GM21526 (cell line): ENCODE measurements at regions not wholly inside any gene's neighbourhood (a gene's known extent, or its start where the extent isn't known, plus 50 kb on each side); places are given as distances from the start of the nearest gene placed in this dataset.
"Not testable (repeated sequence)": the region's sequence is repeated elsewhere in the genome, so short reads cannot be mapped to it uniquely, and the experiment has no call there.

ENCODE experiments used
- ATAC-seq: cut with Tn5 transposase; IDR thresholded peaks from one replicate; pipeline ENCODE4 v1.9.1; 2021; ENCODE audit warnings: moderate library complexity; ENCODE audit not compliant: unreplicated experiment, low FRiP score

GRCh38 chr2:53381271-53381670 lies 386.3 kb upstream of the CHAC2 start:
- ATAC-seq = no peak

DNA sequence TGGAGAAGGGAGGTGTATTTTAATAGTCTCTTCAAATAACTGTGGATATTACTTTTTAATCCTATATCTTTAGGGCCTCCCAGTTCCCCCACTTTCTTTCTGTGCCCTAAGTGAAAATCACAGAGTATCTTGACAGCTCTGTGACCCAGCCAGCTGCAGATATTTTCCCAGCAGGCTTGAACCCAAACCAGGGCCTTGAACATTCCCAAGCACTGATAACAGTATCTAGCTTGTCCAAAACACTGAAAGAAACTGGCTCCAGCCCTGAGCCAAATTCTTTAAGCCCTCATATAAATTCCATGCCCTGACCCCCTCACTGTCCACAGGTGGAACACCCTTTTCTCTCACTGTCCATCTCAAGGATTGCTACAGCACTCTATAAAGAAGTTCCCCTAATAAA lies 388.1 kb upstream of the CHAC2 start:
- no peak for ATAC-seq

- ATAC-seq = no peak
Observed at GRCh38 chr2:53378791-53379190, 388.8 kb upstream of the CHAC2 start.

DNA sequence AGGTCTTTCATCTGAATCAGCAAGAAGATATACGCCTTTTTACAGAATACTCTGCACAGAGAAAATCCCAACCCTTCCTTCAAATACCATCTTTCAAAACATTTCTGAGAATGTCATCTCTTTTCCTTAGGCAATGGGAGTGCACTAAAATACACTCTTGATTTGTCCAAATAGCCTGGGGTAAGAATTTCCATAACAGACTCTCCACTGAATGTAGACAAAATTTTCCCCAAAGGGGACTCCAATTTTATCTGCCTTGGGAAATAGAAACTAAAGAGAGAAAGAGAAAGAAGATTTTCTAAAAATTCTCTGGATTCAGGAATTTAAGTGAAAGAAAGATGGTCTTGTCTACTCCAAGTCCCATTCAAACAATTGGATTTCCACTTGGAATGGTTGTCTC lies 394.5 kb upstream of the CHAC2 start:
- ATAC-seq = no peak

DNA sequence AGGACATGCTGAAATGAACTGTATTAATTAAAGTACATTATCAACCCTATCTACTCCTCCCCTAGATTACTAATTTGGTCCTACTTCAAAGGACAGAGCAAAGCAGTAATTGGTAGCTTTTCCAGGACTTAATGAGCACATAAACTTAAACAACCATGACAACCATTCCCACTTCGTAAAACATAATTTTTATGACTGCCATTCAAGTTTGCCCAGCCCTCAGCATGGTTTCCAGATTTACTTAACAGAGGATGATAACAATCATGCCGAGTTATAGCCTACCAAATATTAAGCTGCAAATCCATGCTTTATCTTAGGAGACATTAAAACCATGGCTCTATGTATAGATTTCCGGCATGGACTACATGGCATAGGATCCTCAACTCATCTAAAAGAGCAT lies 401.1 kb upstream of the CHAC2 start:
- ATAC-seq = no peak

DNA sequence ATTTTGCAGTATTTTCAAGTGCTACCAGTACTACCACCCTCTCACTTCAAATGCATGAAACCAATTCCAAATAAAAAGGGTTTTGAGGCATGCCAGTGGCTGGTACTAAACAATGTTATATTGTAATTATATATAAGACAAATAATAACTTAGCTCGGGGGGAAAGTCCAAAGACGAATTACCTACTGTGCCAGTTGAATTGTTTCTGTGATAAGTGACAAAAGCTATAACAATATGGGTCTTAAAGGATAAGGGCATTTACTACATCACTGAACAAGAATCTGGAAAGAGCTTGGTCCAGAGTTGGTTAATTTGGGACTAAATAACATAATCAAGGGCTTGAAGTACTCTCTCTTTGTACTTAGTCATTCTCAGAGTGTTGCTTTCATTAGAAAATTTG lies 404.7 kb upstream of the CHAC2 start:
- no peak for ATAC-seq

DNA sequence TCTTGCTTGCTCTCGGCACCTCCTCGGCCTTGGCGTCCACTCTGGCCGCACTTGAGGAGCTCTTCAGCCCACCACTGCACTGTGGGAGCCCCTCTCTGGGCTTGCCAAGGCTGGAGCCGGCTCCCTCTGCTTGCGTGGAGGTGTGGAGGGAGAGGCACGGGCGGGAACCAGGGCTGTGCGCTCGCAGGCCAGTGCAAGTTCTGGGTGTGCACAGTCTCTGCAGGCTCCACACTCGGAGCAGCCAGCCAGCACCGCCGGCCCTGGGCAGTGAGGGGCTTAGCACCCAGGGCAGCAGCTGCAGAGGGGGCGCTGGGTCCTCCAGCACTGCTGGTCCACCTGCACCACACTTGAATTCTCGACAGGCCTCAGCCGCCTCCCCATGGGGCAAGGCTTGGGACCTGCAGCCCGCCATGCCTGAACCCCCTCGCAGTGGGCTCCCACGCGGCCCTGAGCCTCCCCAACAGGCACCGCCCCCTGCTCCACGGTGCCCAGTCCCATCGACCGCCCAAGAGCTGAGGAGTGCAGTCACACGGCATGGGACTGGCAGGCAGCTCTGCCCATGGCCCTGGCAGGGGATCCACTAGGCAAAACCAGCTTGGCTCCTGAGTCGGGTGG lies 411.2 kb upstream of the CHAC2 start:
- ATAC-seq = no peak

DNA sequence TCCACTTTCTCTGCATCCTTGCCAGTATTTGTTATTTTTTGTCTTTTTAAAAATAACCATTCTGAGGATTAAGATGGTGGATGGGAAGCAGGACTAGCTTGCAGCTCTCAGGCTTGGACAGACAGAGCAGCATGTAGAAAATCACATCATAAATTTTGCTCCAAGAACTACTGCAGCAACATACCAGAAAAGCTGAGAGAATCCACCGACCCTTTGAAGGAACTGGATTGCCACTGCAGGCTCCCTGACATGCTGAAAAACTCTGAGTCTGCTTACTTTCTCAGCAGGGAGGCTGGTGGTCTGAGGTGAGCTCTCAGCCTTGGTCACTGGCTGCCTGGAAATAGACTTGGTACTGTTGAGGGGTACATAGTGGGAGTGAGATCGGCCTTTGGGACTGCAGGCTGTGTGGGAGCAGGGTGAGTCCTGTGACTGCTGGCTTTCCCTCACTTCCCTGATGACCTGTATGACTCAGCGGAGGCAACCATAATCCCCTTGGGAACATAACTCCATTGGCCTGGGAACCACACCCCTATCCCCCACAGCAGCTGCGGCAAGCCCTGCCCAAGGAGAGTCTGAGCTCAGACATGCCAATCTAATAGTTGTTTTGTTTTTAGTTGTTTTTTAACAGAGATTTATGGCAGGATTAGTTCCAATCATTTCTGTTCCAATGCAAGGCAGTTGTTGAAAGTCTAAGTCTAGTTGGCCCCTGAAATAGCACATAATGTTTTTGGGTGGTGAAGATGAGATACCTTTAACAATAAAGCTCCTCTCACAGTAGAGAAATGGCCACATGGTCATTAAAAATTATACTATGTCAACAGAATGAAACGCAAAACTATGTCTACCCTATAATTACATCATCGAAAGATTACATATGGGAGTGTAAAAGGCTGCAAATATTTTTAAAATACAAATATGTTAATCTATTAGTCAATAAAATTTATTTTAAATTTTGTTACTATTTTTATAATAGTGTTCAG lies 414.2 kb upstream of the CHAC2 start:
- ATAC-seq = no peak

- no peak for ATAC-seq
Observed at GRCh38 chr2:53347269-53347668, 420.3 kb upstream of the CHAC2 start.

GRCh38 chr2:53342248-53342647 lies 425.4 kb upstream of the CHAC2 start:
- no peak for ATAC-seq

- no peak for ATAC-seq
Observed at GRCh38 chr2:53334610-53335009, 433.0 kb upstream of the CHAC2 start.

DNA sequence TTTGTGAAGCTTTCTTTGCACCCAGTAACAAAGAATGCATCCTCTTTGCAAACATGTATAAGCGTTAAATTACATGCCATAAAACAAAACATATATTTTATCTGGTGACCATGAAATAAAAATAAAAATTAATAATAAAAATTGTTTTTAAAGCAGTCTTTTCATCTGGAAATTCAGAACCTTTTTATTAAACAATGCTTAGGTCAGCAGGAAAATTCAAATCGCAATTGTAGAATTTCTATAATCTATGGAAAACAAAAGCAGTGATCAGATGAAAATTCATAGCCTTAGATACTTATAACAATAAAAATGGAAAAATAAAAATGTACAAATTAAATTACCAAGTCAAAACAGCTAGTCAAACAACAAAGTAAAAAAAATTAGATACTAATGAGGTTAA lies 435.9 kb upstream of the CHAC2 start:
- no peak for ATAC-seq

DNA sequence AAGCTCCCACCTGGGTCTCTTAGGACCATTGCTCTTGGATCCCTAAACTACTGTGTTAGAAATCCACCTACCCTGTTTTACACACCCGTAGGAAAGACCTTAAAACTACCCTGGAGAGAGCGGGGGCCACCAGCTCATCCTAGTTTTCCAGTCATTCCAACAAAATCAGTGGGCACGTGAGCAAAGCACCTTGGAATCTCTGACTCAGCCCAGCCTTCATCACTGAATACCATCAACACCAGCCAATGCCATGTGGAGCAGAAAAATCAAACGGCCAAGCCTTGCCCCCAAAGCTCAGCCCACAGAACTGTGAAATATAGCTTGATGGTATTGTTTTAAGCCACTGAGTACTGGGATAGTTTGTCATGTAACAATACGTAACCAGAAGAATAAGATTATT lies 449.7 kb upstream of the CHAC2 start:
- no peak for ATAC-seq

DNA sequence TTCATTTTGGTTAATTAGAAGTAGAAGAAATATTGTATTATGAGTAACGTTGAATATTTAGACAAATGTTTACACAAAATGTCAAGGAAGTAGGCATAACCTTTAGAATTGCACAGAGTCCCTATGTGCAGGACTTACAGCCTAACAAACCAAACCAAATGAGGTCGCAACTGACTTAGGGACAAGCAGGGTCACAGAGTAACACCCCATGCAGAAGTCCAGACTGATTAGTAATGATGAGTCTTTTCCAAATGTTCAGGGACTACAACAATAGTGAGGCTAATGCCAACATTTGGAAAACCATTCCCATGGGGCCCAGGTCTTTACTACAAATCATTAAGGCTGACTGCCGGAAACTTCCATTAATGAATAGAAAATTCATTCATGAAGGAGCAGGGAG lies 452.5 kb upstream of the CHAC2 start:
- no peak for ATAC-seq

- no peak for ATAC-seq
Observed at GRCh38 chr2:53314718-53315117, 452.9 kb upstream of the CHAC2 start.

DNA sequence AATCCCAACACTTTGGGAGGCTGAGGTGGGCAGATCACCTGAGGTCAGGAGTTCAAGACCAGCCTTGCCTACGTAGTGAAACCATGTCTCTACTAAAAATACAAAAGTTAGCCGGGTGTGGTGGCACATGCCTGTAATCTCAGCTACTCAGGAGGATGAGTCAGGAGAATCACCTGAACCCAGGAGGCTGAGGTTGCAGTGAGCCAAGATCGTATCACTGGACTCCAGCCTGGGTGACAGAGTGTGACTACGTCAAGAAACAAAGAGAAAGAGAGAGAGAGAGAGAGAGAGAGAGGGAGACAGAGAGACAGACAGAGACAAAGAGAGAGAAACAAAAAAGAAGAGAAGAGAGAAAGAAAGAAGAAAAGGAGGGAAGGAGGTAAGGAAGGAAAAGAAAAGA lies 454.0 kb upstream of the CHAC2 start:
- ATAC-seq = not testable (repeated sequence)

DNA sequence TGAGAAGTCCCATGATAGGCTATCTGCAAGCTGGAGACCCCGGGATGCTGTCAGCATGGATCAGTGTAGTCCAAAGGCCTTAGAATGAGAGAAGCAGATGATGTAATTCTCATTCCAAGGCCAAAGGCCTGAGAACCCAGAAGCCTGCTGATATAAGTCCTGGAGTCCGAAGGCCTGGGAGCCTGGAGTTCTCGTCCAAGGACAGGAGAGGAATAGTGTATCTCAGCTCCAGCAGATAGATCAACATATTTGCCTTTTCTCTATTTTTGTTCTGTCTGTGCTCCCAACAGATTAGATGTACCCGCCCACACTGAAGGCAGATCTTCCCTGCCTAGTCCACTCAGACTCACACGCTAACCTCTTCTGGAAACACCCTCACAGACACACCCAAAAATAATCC lies 454.9 kb upstream of the CHAC2 start:
- ATAC-seq = no peak

DNA sequence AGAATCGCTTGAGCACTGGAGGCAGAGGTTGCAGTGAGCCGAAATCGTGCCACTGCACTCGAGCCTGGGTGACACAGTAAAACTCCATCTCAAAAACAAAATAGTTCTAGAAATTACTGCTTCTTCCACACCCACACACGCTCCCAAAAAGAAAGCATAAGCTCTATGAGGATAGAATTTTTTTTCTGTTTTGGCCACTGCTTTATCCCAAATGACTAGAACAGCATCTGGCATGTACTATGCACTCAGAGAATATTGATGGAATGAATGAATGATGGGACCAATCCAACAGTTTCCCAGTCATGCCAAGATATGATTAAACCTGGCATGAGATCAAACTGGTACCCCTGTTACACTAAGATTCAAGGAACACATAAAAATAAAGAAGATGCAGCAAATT lies 455.4 kb upstream of the CHAC2 start:
- no peak for ATAC-seq

DNA sequence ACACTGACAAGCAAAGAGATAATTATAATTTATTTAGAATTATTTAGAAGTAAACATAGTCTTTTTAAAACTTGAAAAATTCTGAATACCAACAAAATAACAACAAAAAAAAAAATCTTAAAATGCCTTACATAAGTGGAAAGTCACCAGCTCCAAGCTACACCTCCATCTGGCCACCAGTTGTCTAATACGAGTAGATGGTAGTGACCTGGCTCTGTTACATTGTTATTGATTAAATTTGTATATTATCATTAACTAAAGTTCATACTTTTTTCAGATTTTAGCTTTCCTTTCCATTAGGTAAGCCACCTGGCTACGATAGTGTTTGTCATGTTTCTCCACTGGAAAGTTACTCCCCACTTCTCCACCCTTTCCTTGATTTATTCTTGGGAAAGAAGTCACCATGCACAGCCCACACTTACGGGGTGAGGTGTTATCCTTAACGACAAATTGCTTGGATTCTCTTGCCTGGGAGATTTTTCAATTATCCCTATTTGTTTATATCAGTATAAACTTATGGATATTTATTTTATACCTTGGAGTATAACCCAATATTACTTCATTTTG lies 464.5 kb upstream of the CHAC2 start:
- no peak for ATAC-seq

- no peak for ATAC-seq
Observed at GRCh38 chr2:53302455-53302854, 465.1 kb upstream of the CHAC2 start.

DNA sequence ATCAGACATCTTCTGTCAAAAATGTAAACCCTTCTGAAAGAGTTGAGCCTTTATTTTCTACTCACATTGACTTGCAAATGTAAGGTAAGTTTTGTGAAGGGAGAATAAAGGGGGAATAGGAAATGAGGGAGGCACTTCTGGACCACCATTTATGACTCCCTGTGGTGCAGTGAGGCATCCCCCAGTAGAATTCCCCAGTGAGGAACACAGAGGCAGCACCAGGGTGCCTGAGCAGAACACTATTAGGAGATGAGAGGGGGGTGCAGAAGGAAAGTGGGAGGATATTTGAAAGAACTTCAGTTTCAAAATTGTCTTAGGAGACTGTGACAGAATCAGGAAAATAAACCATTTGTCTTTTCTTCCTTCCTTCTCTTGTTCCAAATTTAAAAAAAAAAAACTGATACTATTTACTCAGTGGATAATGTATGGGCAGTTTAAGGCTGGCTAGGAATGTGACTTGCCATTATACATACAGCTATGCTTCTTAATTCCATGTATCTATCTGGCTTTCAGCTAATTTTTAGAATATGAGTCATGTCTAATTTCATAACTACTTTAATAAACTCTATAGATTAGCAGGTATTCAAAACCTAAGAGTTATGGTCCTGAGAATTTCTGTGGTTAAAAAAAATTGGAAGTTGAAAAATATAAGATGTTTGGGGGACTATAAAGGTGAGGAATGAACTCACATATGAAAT lies 478.1 kb upstream of the CHAC2 start:
- ATAC-seq = no peak
